Right lobe of liver (tissue), 6 donors: ENCODE measurements at regions not wholly inside any gene's neighbourhood (a gene's known extent, or its start where the extent isn't known, plus 50 kb on each side); places are given as distances from the start of the nearest gene placed in this dataset.

Experiments used
- ATAC-seq, 4 donors: fragments of 200-7000 bp; cut with Tn5 transposase; one replicate each; pipeline ENCODE4 v1.9.1; 2020; ENCODE audit warnings: mild to moderate bottlenecking in 4 of 4, moderate library complexity in 4 of 4
- DNase-seq, 3 donors: peaks; one replicate each; pipeline ENCODE4 v3.0.0-alpha.2; 2020
- H3K27ac ChIP-seq, 3 donors: fragments of 200-600 bp; one replicate each; pipeline ENCODE4 v1.8.0; 2022
- H3K27me3 ChIP-seq, 2 donors: fragments of 200-600 bp; one replicate each; pipeline ENCODE4 v1.8.0; 2022
- H3K36me3 ChIP-seq, 4 donors: fragments of 200-600 bp; sonication (generic) in 1 of 4; one replicate each; pipeline versions ENCODE4 v1.5.1 to v1.8.0; 2017 to 2022; ENCODE audit warnings: control low read depth in 1 of 4
- H3K4me1 ChIP-seq, 4 donors: fragments of 200-600 bp; sonication (generic) in 1 of 4; one replicate each; pipeline versions ENCODE4 v1.5.1 to v1.8.0; 2017 to 2022; ENCODE audit warnings: control low read depth in 1 of 4
- H3K4me3 ChIP-seq, 3 donors: fragments of 200-600 bp; one replicate each; pipeline ENCODE4 v1.8.0; 2022
- H3K9me3 ChIP-seq, 4 donors: fragments of 200-600 bp; sonication (generic) in 1 of 4; one replicate each; pipeline versions ENCODE4 v1.5.1 to v1.8.0; 2017 to 2022; ENCODE audit warnings: control low read depth in 1 of 4
- POLR2A ChIP-seq: fragments of 450-650 bp; IDR thresholded peaks from one replicate; pipeline ENCODE4 v1.6.1; 2017; ENCODE audit warnings: antibody characterized with exemption, mild to moderate bottlenecking
- WGBS: methylation state at CpG from one replicate; pipeline ENCODE4 v1.1.6; 2018; ENCODE audit warnings: low coverage, low lambda C conversion rate; ENCODE audit not compliant: insufficient coverage; ENCODE audit errors: missing lambda C conversion rate; 5-methylcytosine and 5-hydroxymethylcytosine counted together
- intact Hi-C, 2 donors: fragments of 100-400 bp; cut with DNase I; formaldehyde crosslinking; loops; one replicate each; pipeline versions ENCODE4 v1.11.2 to v1.14.1; 2022
- TF ChIP-seq, protein P1 (sequence below), 4 donors: fragments of 200-600 bp in 3 of 4; fragments of 450-650 bp in 1 of 4; IDR thresholded peaks; one replicate each; pipeline versions ENCODE4 v1.5.1 to v1.8.0; 2016 to 2022; ENCODE audit warnings: antibody characterized with exemption in 4 of 4, mild to moderate bottlenecking in 2 of 4
- donor health status: DM: no; HTN: yes; CAD: no.
- donor health status: DM: no; HTN: no; CAD: no.
- donor health status: DM: no; HTN: no; CAD: no.
- donor health status: DM: no; HTN: yes; CAD: no.
- donor health status: DM: no; HTN: yes; CAD: no.

DNA sequence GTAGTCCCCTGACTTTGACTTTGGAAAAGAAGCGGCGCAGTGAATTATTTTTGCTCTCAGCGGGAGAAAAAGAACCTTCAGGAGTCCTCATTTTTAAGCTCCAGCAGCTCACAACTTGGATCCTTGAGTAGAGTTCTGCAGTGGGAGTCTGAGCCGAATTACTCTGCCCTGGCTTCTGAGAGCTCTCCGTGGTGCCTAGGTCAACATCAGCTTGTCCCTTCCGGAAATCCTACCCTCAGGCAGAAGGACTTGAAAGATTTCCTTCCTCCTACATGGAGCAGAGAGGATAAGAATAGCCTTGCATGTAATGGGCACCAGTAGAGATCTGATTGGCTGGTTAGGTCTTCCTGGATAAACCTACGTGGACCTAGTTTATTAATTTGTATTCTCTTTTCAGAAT, 549.7 kb upstream of the TENM3 start:
- no peak for TF ChIP-seq POLR2A
- TF ChIP-seq, protein P1, sequence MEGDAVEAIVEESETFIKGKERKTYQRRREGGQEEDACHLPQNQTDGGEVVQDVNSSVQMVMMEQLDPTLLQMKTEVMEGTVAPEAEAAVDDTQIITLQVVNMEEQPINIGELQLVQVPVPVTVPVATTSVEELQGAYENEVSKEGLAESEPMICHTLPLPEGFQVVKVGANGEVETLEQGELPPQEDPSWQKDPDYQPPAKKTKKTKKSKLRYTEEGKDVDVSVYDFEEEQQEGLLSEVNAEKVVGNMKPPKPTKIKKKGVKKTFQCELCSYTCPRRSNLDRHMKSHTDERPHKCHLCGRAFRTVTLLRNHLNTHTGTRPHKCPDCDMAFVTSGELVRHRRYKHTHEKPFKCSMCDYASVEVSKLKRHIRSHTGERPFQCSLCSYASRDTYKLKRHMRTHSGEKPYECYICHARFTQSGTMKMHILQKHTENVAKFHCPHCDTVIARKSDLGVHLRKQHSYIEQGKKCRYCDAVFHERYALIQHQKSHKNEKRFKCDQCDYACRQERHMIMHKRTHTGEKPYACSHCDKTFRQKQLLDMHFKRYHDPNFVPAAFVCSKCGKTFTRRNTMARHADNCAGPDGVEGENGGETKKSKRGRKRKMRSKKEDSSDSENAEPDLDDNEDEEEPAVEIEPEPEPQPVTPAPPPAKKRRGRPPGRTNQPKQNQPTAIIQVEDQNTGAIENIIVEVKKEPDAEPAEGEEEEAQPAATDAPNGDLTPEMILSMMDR (IDR thresholded peaks at IDR 0.05), result no peak
- no peak for DNase-seq
- no peaks in the 10 kb centered on the region for H3K27me3 ChIP-seq
- H3K36me3 ChIP-seq, result no peaks in the 10 kb centered on the region
- intact Hi-C loops, result no loop called here
- H3K27ac ChIP-seq, result no peak overlapping the region
- no peak overlapping the region for H3K4me3 ChIP-seq
- no peak for ATAC-seq
- H3K9me3 ChIP-seq, result no peaks in the 10 kb centered on the region
- 39% methylated on average over 6 of the region's 7 CpGs for WGBS
- no peaks in the 10 kb centered on the region for H3K4me1 ChIP-seq

- Histone ChIP-seq H3K4me1 (no peaks in the 10 kb centered on the region), H3K27me3 (no peaks in the 10 kb centered on the region), H3K27ac (no peak overlapping the region), H3K9me3 (no peaks in the 10 kb centered on the region), H3K36me3 (no peaks in the 10 kb centered on the region), H3K4me3 (no peak overlapping the region)
- DNase-seq (no peak), ATAC-seq (no peak)
- intact Hi-C loops, result no loop called here
- WGBS, result 57% methylated on average over 1 of the region's 1 CpG
- no peak for TF ChIP-seq POLR2A
- TF ChIP-seq, protein P1 (IDR thresholded peaks at IDR 0.05), result no peak
Observed at GRCh38 chr4:181698221-181698620, 545.0 kb upstream of the TENM3 start.

GRCh38 chr4:181701214-181701613, 542.0 kb upstream of the TENM3 start:
- WGBS, result 34% methylated on average over 5 of the region's 5 CpGs

DNA sequence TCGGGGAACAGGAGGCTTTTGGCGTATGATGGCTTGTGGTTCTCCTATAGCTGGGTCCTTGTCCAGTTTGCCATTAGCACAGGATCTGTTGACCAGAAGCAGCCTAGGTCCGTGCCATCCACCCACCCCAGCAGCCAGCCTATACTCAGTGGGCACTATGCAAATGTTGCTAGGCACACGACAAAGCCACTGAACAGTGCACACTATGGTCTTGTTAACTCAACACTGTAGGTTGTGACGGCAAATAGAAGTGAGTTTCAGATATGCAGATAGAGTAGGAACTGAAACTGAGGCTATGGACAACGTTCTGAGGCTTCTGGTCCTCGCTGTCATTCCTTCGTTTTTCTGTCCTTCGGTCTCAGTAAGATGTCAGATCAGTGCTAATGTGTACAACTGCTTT, 541.3 kb upstream of the TENM3 start:
- H3K4me3 ChIP-seq, result no peak overlapping the region
- DNase-seq (no peak), ATAC-seq (no peak)
- H3K36me3 ChIP-seq, result no peaks in the 10 kb centered on the region
- intact Hi-C loops, result no loop called here
- no peaks in the 10 kb centered on the region for H3K9me3 ChIP-seq
- no peak overlapping the region for H3K27ac ChIP-seq
- TF ChIP-seq, protein P1 (IDR thresholded peaks at IDR 0.05), result no peak
- no peak for TF ChIP-seq POLR2A
- no peaks in the 10 kb centered on the region for H3K4me1 ChIP-seq
- 57% methylated on average over 8 of the region's 9 CpGs for WGBS
- no peaks in the 10 kb centered on the region for H3K27me3 ChIP-seq

More at GRCh38 chr4:181701214-181701613, 542.0 kb upstream of the TENM3 start:
- TF ChIP-seq, protein P1 (IDR thresholded peaks at IDR 0.05), result no peak
- TF ChIP-seq POLR2A, result no peak
- no peak for DNase-seq
- no peak overlapping the region for H3K27ac ChIP-seq
- intact Hi-C loops, result no loop called here
- H3K4me3 ChIP-seq, result no peak overlapping the region
- no peaks in the 10 kb centered on the region for H3K4me1 ChIP-seq
- no peak for ATAC-seq
- H3K9me3 ChIP-seq, result no peaks in the 10 kb centered on the region
- no peaks in the 10 kb centered on the region for H3K36me3 ChIP-seq
- H3K27me3 ChIP-seq, result no peaks in the 10 kb centered on the region
